ENCODE measurements at regions not wholly inside any gene's neighbourhood (a gene's known extent, or its start where the extent isn't known, plus 50 kb on each side); places are given as distances from the start of the nearest gene placed in this dataset.
"Not testable (repeated sequence)": the region's sequence is repeated elsewhere in the genome, so short reads cannot be mapped to it uniquely, and the experiment has no call there.

GRCh38 chr4:23085249-23085568 is 392.5 kb downstream of the GBA3 start:
- DNase-seq (ENCODE audit: low read depth in 2 of 2): no peak
- Histone ChIP-seq H3K9me3 (ENCODE audit: control insufficient read depth, insufficient read depth, low read depth, low read length) (no peaks in the 10 kb centered on the region), H3K9ac (ENCODE audit: insufficient read depth, low read length) (no peak overlapping the region), H3K36me3 (ENCODE audit: control insufficient read depth, insufficient read depth, low read length) (no peaks in the 10 kb centered on the region), H3K4me1 (ENCODE audit: control insufficient read depth, extremely low read depth, insufficient read depth, low read length) (no peaks in the 10 kb centered on the region), H3K4me2 (ENCODE audit: extremely low read depth, insufficient read depth, low read length) (no peak overlapping the region), H3K79me2 (ENCODE audit: control insufficient read depth, insufficient read depth, low read length) (no peaks in the 10 kb centered on the region), H3K27ac (ENCODE audit: insufficient read depth, low read length) (no peak overlapping the region), H3K27me3 (ENCODE audit: control insufficient read depth, insufficient read depth, low read length) (no peaks in the 10 kb centered on the region), H3K4me3 (replicated peaks in 1 of 4; ENCODE audit: control extremely low read depth in 1 of 4, insufficient read depth in 1 of 4, low read depth in 3 of 4, low read length in 4 of 4) (no peak overlapping the region), H4K20me1 (ENCODE audit: control insufficient read depth, extremely low read depth, insufficient read depth, low read length) (no peaks in the 10 kb centered on the region), H2AFZ (ENCODE audit: low read length) (no peak overlapping the region)
- no peak for TF ChIP-seq EZH2 (IDR thresholded peaks at IDR 0.05; ENCODE audit: low read length, missing control alignments)
- TF ChIP-seq, protein P1, sequence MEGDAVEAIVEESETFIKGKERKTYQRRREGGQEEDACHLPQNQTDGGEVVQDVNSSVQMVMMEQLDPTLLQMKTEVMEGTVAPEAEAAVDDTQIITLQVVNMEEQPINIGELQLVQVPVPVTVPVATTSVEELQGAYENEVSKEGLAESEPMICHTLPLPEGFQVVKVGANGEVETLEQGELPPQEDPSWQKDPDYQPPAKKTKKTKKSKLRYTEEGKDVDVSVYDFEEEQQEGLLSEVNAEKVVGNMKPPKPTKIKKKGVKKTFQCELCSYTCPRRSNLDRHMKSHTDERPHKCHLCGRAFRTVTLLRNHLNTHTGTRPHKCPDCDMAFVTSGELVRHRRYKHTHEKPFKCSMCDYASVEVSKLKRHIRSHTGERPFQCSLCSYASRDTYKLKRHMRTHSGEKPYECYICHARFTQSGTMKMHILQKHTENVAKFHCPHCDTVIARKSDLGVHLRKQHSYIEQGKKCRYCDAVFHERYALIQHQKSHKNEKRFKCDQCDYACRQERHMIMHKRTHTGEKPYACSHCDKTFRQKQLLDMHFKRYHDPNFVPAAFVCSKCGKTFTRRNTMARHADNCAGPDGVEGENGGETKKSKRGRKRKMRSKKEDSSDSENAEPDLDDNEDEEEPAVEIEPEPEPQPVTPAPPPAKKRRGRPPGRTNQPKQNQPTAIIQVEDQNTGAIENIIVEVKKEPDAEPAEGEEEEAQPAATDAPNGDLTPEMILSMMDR (conservative IDR thresholded peaks at IDR 0.05 in 1 of 2, IDR thresholded peaks at IDR 0.05 in 1 of 2; ENCODE audit: low read depth in 1 of 2, low read length in 2 of 2): no peak

- Histone ChIP-seq H2AFZ (ENCODE audit: low read length) (no peak overlapping the region), H4K20me1 (ENCODE audit: control insufficient read depth, extremely low read depth, insufficient read depth, low read length) (no peaks in the 10 kb centered on the region), H3K4me3 (replicated peaks in 1 of 4; ENCODE audit: control extremely low read depth in 1 of 4, insufficient read depth in 1 of 4, low read depth in 3 of 4, low read length in 4 of 4) (no peak overlapping the region)
Measured at GRCh38 chr4:23084559-23085248, 392.0 kb downstream of the GBA3 start.

DNA sequence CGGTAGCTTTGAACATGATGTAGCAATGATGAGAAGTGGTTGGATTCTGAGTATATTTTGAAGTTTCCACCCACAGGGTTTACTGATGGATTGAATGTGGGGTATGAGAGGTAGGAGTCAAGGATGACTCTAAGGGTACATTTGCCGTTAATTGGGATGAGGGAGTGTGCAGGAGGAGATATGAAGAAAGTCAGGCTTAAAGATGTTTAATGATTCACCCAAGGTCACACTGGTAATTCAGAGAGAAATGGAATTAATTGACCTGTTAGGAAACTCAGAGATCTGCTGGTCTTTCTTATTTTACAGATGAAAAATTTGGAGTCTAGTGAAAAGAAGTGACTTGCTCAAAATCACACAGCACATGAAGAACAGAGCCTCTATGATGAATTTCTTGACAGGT is 390.7 kb downstream of the GBA3 start:
- Histone ChIP-seq H3K9ac (ENCODE audit: insufficient read depth, low read length) (no peak overlapping the region), H2AFZ (ENCODE audit: low read length) (no peak overlapping the region), H3K27me3 (ENCODE audit: control insufficient read depth, insufficient read depth, low read length) (no peaks in the 10 kb centered on the region), H3K4me3 (replicated peaks in 1 of 4; ENCODE audit: control extremely low read depth in 1 of 4, insufficient read depth in 1 of 4, low read depth in 3 of 4, low read length in 4 of 4) (no peak overlapping the region), H3K79me2 (ENCODE audit: control insufficient read depth, insufficient read depth, low read length) (no peaks in the 10 kb centered on the region), H3K9me3 (ENCODE audit: control insufficient read depth, insufficient read depth, low read depth, low read length) (no peaks in the 10 kb centered on the region), H3K4me1 (ENCODE audit: control insufficient read depth, extremely low read depth, insufficient read depth, low read length) (no peaks in the 10 kb centered on the region), H4K20me1 (ENCODE audit: control insufficient read depth, extremely low read depth, insufficient read depth, low read length) (no peaks in the 10 kb centered on the region), H3K27ac (ENCODE audit: insufficient read depth, low read length) (no peak overlapping the region), H3K4me2 (ENCODE audit: extremely low read depth, insufficient read depth, low read length) (no peak overlapping the region), H3K36me3 (ENCODE audit: control insufficient read depth, insufficient read depth, low read length) (no peaks in the 10 kb centered on the region)
- no peak for TF ChIP-seq EZH2 (IDR thresholded peaks at IDR 0.05; ENCODE audit: low read length, missing control alignments)
- TF ChIP-seq, protein P1 (conservative IDR thresholded peaks at IDR 0.05 in 1 of 2, IDR thresholded peaks at IDR 0.05 in 1 of 2; ENCODE audit: low read depth in 1 of 2, low read length in 2 of 2): no peak
- no peak for DNase-seq (ENCODE audit: low read depth in 2 of 2)

More at GRCh38 chr4:23084559-23085248, 392.0 kb downstream of the GBA3 start:
- peak; percentile 9 to 56 for DNase-seq (ENCODE audit: low read depth in 2 of 2)
- Histone ChIP-seq H3K9me3 (ENCODE audit: control insufficient read depth, insufficient read depth, low read depth, low read length) (no peaks in the 10 kb centered on the region), H3K4me1 (ENCODE audit: control insufficient read depth, extremely low read depth, insufficient read depth, low read length) (no peaks in the 10 kb centered on the region), H3K4me2 (ENCODE audit: extremely low read depth, insufficient read depth, low read length) (no peak overlapping the region), H3K9ac (ENCODE audit: insufficient read depth, low read length) (no peak overlapping the region), H3K27ac (ENCODE audit: insufficient read depth, low read length) (no peak overlapping the region), H3K27me3 (ENCODE audit: control insufficient read depth, insufficient read depth, low read length) (no peaks in the 10 kb centered on the region), H3K36me3 (ENCODE audit: control insufficient read depth, insufficient read depth, low read length) (no peaks in the 10 kb centered on the region), H3K79me2 (ENCODE audit: control insufficient read depth, insufficient read depth, low read length) (no peaks in the 10 kb centered on the region)
- no peak for TF ChIP-seq EZH2 (IDR thresholded peaks at IDR 0.05; ENCODE audit: low read length, missing control alignments)
- TF ChIP-seq, protein P1 (conservative IDR thresholded peaks at IDR 0.05 in 1 of 2, IDR thresholded peaks at IDR 0.05 in 1 of 2; ENCODE audit: low read depth in 1 of 2, low read length in 2 of 2): no peak

GRCh38 chr4:23080171-23080570 is 387.4 kb downstream of the GBA3 start:
- not testable (repeated sequence) for H3K27ac ChIP-seq (ENCODE audit: insufficient read depth, low read length); H3K4me1 ChIP-seq (ENCODE audit: control insufficient read depth, extremely low read depth, insufficient read depth, low read length); H3K27me3 ChIP-seq (ENCODE audit: control insufficient read depth, insufficient read depth, low read length); H3K79me2 ChIP-seq (ENCODE audit: control insufficient read depth, insufficient read depth, low read length); H3K9ac ChIP-seq (ENCODE audit: insufficient read depth, low read length); H4K20me1 ChIP-seq (ENCODE audit: control insufficient read depth, extremely low read depth, insufficient read depth, low read length); H3K4me3 ChIP-seq (replicated peaks in 1 of 4; ENCODE audit: control extremely low read depth in 1 of 4, insufficient read depth in 1 of 4, low read depth in 3 of 4, low read length in 4 of 4); H3K4me2 ChIP-seq (ENCODE audit: extremely low read depth, insufficient read depth, low read length); H3K36me3 ChIP-seq (ENCODE audit: control insufficient read depth, insufficient read depth, low read length); H3K9me3 ChIP-seq (ENCODE audit: control insufficient read depth, insufficient read depth, low read depth, low read length); H2AFZ ChIP-seq (ENCODE audit: low read length); DNase-seq (ENCODE audit: low read depth in 2 of 2)

All from fibroblast of lung (primary cell).